Spleen (tissue), 11 donors: ENCODE measurements at regions not wholly inside any gene's neighbourhood (a gene's known extent, or its start where the extent isn't known, plus 50 kb on each side); places are given as distances from the start of the nearest gene placed in this dataset.
A peak's percentile ranks its signal among the peaks of the same experiment; 100 is the strongest.
"Not testable (repeated sequence)": the region's sequence is repeated elsewhere in the genome, so short reads cannot be mapped to it uniquely, and the experiment has no call there.

ENCODE experiments used
- DNase-seq: peaks from one replicate; pipeline ENCODE4 v3.0.0-alpha.2; 2020
- H3K27ac ChIP-seq, 8 donors: fragments of 200-600 bp; sonication (generic) in 7 of 8; 1 replicate in 4 of 8; 2 replicates in 4 of 8; pipeline versions ENCODE4 v1.5.0 to v1.8.0; 2016 to 2021; ENCODE audit warnings: inconsistent platforms in 4 of 8, mild to moderate bottlenecking in 4 of 8, moderate library complexity in 1 of 8
- H3K27me3 ChIP-seq, 7 donors: fragments of 200-600 bp; sonication (generic) in 6 of 7; replicated peaks in 1 of 7; 1 replicate in 4 of 7; 2 replicates in 3 of 7; pipeline versions ENCODE4 v1.5.0 to v1.8.0; 2016 to 2021; ENCODE audit warnings: inconsistent platforms in 3 of 7, mild to moderate bottlenecking in 1 of 7
- H3K36me3 ChIP-seq, 6 donors: fragments of 200-600 bp; sonication (generic) in 5 of 6; 1 replicate in 4 of 6; 2 replicates in 2 of 6; pipeline versions ENCODE4 v1.5.0 to v1.8.0; 2016 to 2021; ENCODE audit warnings: inconsistent platforms in 2 of 6
- H3K4me1 ChIP-seq, 6 donors: fragments of 200-600 bp; sonication (generic) in 5 of 6; 1 replicate in 3 of 6; 2 replicates in 3 of 6; pipeline versions ENCODE4 v1.5.0 to v1.8.0; 2016 to 2021; ENCODE audit warnings: inconsistent platforms in 3 of 6
- H3K4me3 ChIP-seq, 8 donors: fragments of 200-600 bp; sonication (generic) in 7 of 8; 1 replicate in 4 of 8; 2 replicates in 4 of 8; pipeline versions ENCODE4 v1.5.0 to v1.8.0; 2016 to 2021; ENCODE audit warnings: inconsistent platforms in 4 of 8, mild to moderate bottlenecking in 4 of 8, moderate library complexity in 2 of 8
- H3K9me3 ChIP-seq, 8 donors: fragments of 200-600 bp; sonication (generic) in 7 of 8; 1 replicate in 4 of 8; 2 replicates in 4 of 8; pipeline versions ENCODE4 v1.5.0 to v1.8.0; 2016 to 2021; ENCODE audit warnings: inconsistent platforms in 4 of 8
- CTCF ChIP-seq, 11 experiments: fragments of 200-600 bp in 7 of 11; fragments of 450-650 bp in 4 of 11; sonication (generic) in 4 of 11; IDR thresholded peaks in 8 of 11; conservative IDR thresholded peaks in 3 of 11; 1 replicate in 7 of 11; 2 replicates in 4 of 11; pipeline versions ENCODE4 v1.4.0 to v1.8.0; 2016 to 2021; ENCODE audit warnings: antibody characterized with exemption in 11 of 11, inconsistent platforms in 4 of 11, mild to moderate bottlenecking in 1 of 11
- POLR2A ChIP-seq, 3 donors: fragments of 450-650 bp; IDR thresholded peaks; one replicate each; pipeline ENCODE4 v1.5.1; 2017; ENCODE audit warnings: antibody characterized with exemption in 3 of 3, mild to moderate bottlenecking in 1 of 3
- POLR2AphosphoS5 ChIP-seq, 3 donors: sonication (generic); formaldehyde crosslinking; IDR thresholded peaks; one replicate each; pipeline ENCODE4 v1.5.1; 2017; ENCODE audit warnings: antibody characterized with exemption in 3 of 3
- WGBS, 5 donors: extraction: QIAGEN DNeasy Blood & Tissue Kit in 3 of 5; methylation state at CpG; one replicate each; pipeline versions ENCODE4 v1.1.5 to v1.1.7; 2013 to 2018; 5-methylcytosine and 5-hydroxymethylcytosine counted together
- intact Hi-C: fragments of 100-400 bp; cut with DNase I; formaldehyde crosslinking; loops from one replicate; pipeline ENCODE4 v1.15.0; 2023; ENCODE audit warnings: low total_unique reads
- donor health status: healthy with polysubstance abuse.
- donor health status: DM: no; HTN: no; CAD: no; lungs with moderate emphysema.
- donor health status: DM: no; HTN: no; CAD: no.
- donor health status: Bipolar disorder and iron deficiency.
- donor health status: healthy.
- donor health status: DM: no; HTN: no; CAD: no.
- donor health status: DM: yes; HTN: yes; CAD: no.

GRCh38 chr3:75906555-75907112 is 121.3 kb upstream of the ZNF717 start:
- peak overlapping the region in 6 of 8 donors; percentile 36 to 74 (median 46) for H3K27ac ChIP-seq
- peak overlapping the region; percentile 16 to 69 (median 36) for H3K4me3 ChIP-seq
- no peaks in the 10 kb centered on the region for H3K4me1 ChIP-seq
- TF ChIP-seq POLR2A (IDR thresholded peaks at IDR 0.05) (no peak), CTCF (IDR thresholded peaks at IDR 0.05 in 8 of 11, conservative IDR thresholded peaks at IDR 0.05 in 3 of 11) (peak in 1 of 11 experiments; percentile 20), POLR2AphosphoS5 (IDR thresholded peaks at IDR 0.05) (peak in 2 of 3 donors; percentile 47 to 70)
- intact Hi-C loops = no loop called here
- peaks cover 0 to 4% (median 0%) of the 10 kb centered on the region in 8 donors for H3K9me3 ChIP-seq
- peaks cover 0 to 13% (median 0%) of the 10 kb centered on the region in 7 donors for H3K27me3 ChIP-seq
- peak; percentile 80 for DNase-seq
- WGBS, 5 donors = 4 to 9% (median 8%) methylated on average over 31 to 37 of the region's 37 CpGs
- no peaks in the 10 kb centered on the region for H3K36me3 ChIP-seq

- 49 to 66% (median 59%) methylated on average over 2 of the region's 2 CpGs for WGBS, 5 donors
- Histone ChIP-seq H3K36me3 (no peaks in the 10 kb centered on the region), H3K27me3 (no peaks in the 10 kb centered on the region), H3K27ac (no peak overlapping the region), H3K4me1 (no peaks in the 10 kb centered on the region), H3K4me3 (no peak overlapping the region), H3K9me3 (peaks cover 0 to 20% (median 6%) of the 10 kb centered on the region in 8 donors)
- no peak for DNase-seq
- TF ChIP-seq CTCF (IDR thresholded peaks at IDR 0.05 in 8 of 11, conservative IDR thresholded peaks at IDR 0.05 in 3 of 11) (no peak), POLR2AphosphoS5 (IDR thresholded peaks at IDR 0.05) (no peak), POLR2A (IDR thresholded peaks at IDR 0.05) (no peak)
- intact Hi-C loops = no loop called here
Measured at GRCh38 chr3:75913800-75914350, 128.5 kb upstream of the ZNF717 start.

- H3K36me3 ChIP-seq, intact Hi-C loops, DNase-seq, H3K4me1 ChIP-seq, H3K4me3 ChIP-seq, H3K27ac ChIP-seq, H3K27me3 ChIP-seq: not testable (repeated sequence)
- 75 to 87% (median 84%) methylated on average over 3 of the region's 3 CpGs for WGBS, 5 donors
- peaks cover 0 to 27% (median 9%) of the 10 kb centered on the region in 8 donors for H3K9me3 ChIP-seq
Measured at GRCh38 chr3:75914741-75915140, 129.4 kb upstream of the ZNF717 start.

- TF ChIP-seq POLR2A (IDR thresholded peaks at IDR 0.05) (no peak), CTCF (IDR thresholded peaks at IDR 0.05 in 8 of 11, conservative IDR thresholded peaks at IDR 0.05 in 3 of 11) (no peak), POLR2AphosphoS5 (IDR thresholded peaks at IDR 0.05) (no peak)
- no peaks in the 10 kb centered on the region for H3K27me3 ChIP-seq
- intact Hi-C loops = no loop called here
- H3K4me3 ChIP-seq = no peak overlapping the region
- no peak for DNase-seq
- H3K4me1 ChIP-seq = no peaks in the 10 kb centered on the region
- H3K36me3 ChIP-seq = no peaks in the 10 kb centered on the region
- H3K9me3 ChIP-seq = no peaks in the 10 kb centered on the region
- 73 to 83% (median 80%) methylated on average over 4 of the region's 4 CpGs for WGBS, 5 donors
- H3K27ac ChIP-seq = no peak overlapping the region
Measured at GRCh38 chr3:75938921-75939320, 153.6 kb upstream of the ZNF717 start.
